ENCODE measurements at regions not wholly inside any gene's neighbourhood (a gene's known extent, or its start where the extent isn't known, plus 50 kb on each side); places are given as distances from the start of the nearest gene placed in this dataset.

GRCh38 chr6:8170245-8170644 lies 67.9 kb upstream of the EEF1E1 start:
- TF ChIP-seq CTCF (IDR thresholded peaks at IDR 0.05 in 2 of 3, conservative IDR thresholded peaks at IDR 0.05 in 1 of 3; ENCODE audit: control insufficient read depth in 2 of 3, extremely low read depth in 1 of 3, insufficient read depth in 1 of 3, low read depth in 3 of 3, low read length in 3 of 3) (no peak), NFYB (IDR thresholded peaks at IDR 0.05; ENCODE audit: insufficient read depth, low read depth, low read length) (no peak), JUNB (IDR thresholded peaks at IDR 0.05) (no peak), CEBPB (IDR thresholded peaks at IDR 0.05; ENCODE audit: borderline replicate concordance in 1 of 2, low read depth in 2 of 2, low read length in 2 of 2) (no peak), STAT3 (IDR thresholded peaks at IDR 0.05; ENCODE audit: low read depth, low read length) (no peak), POLR2AphosphoS5 (IDR thresholded peaks at IDR 0.05; ENCODE audit: low read length) (no peak), RCOR1 (conservative IDR thresholded peaks at IDR 0.05; ENCODE audit: low read depth, low read length) (no peak), RBBP5 (conservative IDR thresholded peaks at IDR 0.05) (no peak), STAT1 (conservative IDR thresholded peaks at IDR 0.05) (no peak), BRCA1 (IDR thresholded peaks at IDR 0.05; ENCODE audit: low read depth, low read length) (no peak), POLR2A (IDR thresholded peaks at IDR 0.05; ENCODE audit: low read depth, low read length) (no peak), KAT2A (conservative IDR thresholded peaks at IDR 0.05; ENCODE audit: control insufficient read depth, low read depth, low read length) (no peak)
- TF ChIP-seq, protein P1, sequence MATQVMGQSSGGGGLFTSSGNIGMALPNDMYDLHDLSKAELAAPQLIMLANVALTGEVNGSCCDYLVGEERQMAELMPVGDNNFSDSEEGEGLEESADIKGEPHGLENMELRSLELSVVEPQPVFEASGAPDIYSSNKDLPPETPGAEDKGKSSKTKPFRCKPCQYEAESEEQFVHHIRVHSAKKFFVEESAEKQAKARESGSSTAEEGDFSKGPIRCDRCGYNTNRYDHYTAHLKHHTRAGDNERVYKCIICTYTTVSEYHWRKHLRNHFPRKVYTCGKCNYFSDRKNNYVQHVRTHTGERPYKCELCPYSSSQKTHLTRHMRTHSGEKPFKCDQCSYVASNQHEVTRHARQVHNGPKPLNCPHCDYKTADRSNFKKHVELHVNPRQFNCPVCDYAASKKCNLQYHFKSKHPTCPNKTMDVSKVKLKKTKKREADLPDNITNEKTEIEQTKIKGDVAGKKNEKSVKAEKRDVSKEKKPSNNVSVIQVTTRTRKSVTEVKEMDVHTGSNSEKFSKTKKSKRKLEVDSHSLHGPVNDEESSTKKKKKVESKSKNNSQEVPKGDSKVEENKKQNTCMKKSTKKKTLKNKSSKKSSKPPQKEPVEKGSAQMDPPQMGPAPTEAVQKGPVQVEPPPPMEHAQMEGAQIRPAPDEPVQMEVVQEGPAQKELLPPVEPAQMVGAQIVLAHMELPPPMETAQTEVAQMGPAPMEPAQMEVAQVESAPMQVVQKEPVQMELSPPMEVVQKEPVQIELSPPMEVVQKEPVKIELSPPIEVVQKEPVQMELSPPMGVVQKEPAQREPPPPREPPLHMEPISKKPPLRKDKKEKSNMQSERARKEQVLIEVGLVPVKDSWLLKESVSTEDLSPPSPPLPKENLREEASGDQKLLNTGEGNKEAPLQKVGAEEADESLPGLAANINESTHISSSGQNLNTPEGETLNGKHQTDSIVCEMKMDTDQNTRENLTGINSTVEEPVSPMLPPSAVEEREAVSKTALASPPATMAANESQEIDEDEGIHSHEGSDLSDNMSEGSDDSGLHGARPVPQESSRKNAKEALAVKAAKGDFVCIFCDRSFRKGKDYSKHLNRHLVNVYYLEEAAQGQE (IDR thresholded peaks at IDR 0.05; ENCODE audit: low read depth, low read length) = no peak
